GM21619 (cell line): ENCODE measurements at regions not wholly inside any gene's neighbourhood (a gene's known extent, or its start where the extent isn't known, plus 50 kb on each side); places are given as distances from the start of the nearest gene placed in this dataset.
"Not testable (repeated sequence)": the region's sequence is repeated elsewhere in the genome, so short reads cannot be mapped to it uniquely, and the experiment has no call there.

Experiments used
- ATAC-seq: cut with Tn5 transposase; IDR thresholded peaks from one replicate; pipeline ENCODE4 v1.9.1; 2021; ENCODE audit not compliant: unreplicated experiment

GRCh38 chr4:29704059-29704458 lies 1016.1 kb upstream of the PCDH7 start:
- ATAC-seq = no peak

GRCh38 chr4:29708473-29708872 lies 1011.7 kb upstream of the PCDH7 start:
- ATAC-seq = no peak

- ATAC-seq = no peak
Measured at GRCh38 chr4:29710519-29710918, 1009.6 kb upstream of the PCDH7 start.

GRCh38 chr4:29711226-29711625 lies 1008.9 kb upstream of the PCDH7 start:
- no peak for ATAC-seq

- no peak for ATAC-seq
Measured at GRCh38 chr4:29717287-29718057, 1002.7 kb upstream of the PCDH7 start.

GRCh38 chr4:29718136-29718535 lies 1002.0 kb upstream of the PCDH7 start:
- ATAC-seq = no peak

GRCh38 chr4:29722253-29722652 lies 997.9 kb upstream of the PCDH7 start:
- no peak for ATAC-seq

GRCh38 chr4:29726938-29727337 lies 993.2 kb upstream of the PCDH7 start:
- ATAC-seq = no peak

GRCh38 chr4:29734343-29735213 lies 985.6 kb upstream of the PCDH7 start:
- no peak for ATAC-seq

GRCh38 chr4:29756966-29757365 lies 963.2 kb upstream of the PCDH7 start:
- ATAC-seq = no peak

- no peak for ATAC-seq
Measured at GRCh38 chr4:29762151-29762550, 958.0 kb upstream of the PCDH7 start.

GRCh38 chr4:29770627-29771026 lies 949.5 kb upstream of the PCDH7 start:
- no peak for ATAC-seq

- ATAC-seq = not testable (repeated sequence)
Measured at GRCh38 chr4:29788123-29788522, 932.0 kb upstream of the PCDH7 start.

- ATAC-seq = no peak
Measured at GRCh38 chr4:29805245-29805644, 914.9 kb upstream of the PCDH7 start.

GRCh38 chr4:29805916-29806480 lies 914.2 kb upstream of the PCDH7 start:
- ATAC-seq = no peak

GRCh38 chr4:29817961-29818360 lies 902.2 kb upstream of the PCDH7 start:
- ATAC-seq = no peak

- ATAC-seq = no peak
Measured at GRCh38 chr4:29829067-29829466, 891.1 kb upstream of the PCDH7 start.

- ATAC-seq = no peak
Measured at GRCh38 chr4:29852537-29852936, 867.6 kb upstream of the PCDH7 start.

GRCh38 chr4:29853833-29854232 lies 866.3 kb upstream of the PCDH7 start:
- ATAC-seq = no peak

- ATAC-seq = no peak
Measured at GRCh38 chr4:29861307-29861706, 858.9 kb upstream of the PCDH7 start.

GRCh38 chr4:29867412-29867811 lies 852.8 kb upstream of the PCDH7 start:
- no peak for ATAC-seq

- ATAC-seq = no peak
Measured at GRCh38 chr4:29900336-29900735, 819.8 kb upstream of the PCDH7 start.
